Neural cell (in vitro differentiated cells): ENCODE measurements at regions not wholly inside any gene's neighbourhood (a gene's known extent, or its start where the extent isn't known, plus 50 kb on each side); places are given as distances from the start of the nearest gene placed in this dataset.

Experiments used
- H2AFZ ChIP-seq: fragments of 200-600, 300-800 bp; sonication (generic), shearing (Covaris generic); 2 replicates; pipeline ENCODE4 v1.6.0; 2014; ENCODE audit warnings: low read depth, mild to moderate bottlenecking, antibody characterized with exemption, low read length, moderate library complexity
- H3F3A ChIP-seq: fragments of 200-600 bp; shearing (Covaris generic); 2 replicates; pipeline ENCODE4 v1.6.1; 2016; ENCODE audit warnings: mild to moderate bottlenecking, moderate library complexity, mixed read lengths, antibody characterized with exemption, low read length; ENCODE audit not compliant: insufficient read depth, poor library complexity, severe bottlenecking
- H3K27ac ChIP-seq: fragments of 200-600, 300-800 bp; sonication (generic), shearing (Covaris generic); 2 replicates; pipeline ENCODE4 v1.5.1; 2014; ENCODE audit warnings: mild to moderate bottlenecking, low read length, moderate library complexity
- H3K27me3 ChIP-seq: fragments of 300-800, 200-600 bp; sonication (generic), shearing (Covaris generic); 2 replicates; pipeline ENCODE4 v1.6.0; 2014; ENCODE audit warnings: mild to moderate bottlenecking, low read depth, low read length, moderate library complexity; ENCODE audit not compliant: insufficient read depth
- H3K36me3 ChIP-seq: fragments of 300-800, 200-600 bp; sonication (generic), shearing (Covaris generic); 2 replicates; pipeline ENCODE4 v1.5.1; 2014; ENCODE audit warnings: mild to moderate bottlenecking, antibody characterized with exemption, low read length, moderate library complexity; ENCODE audit not compliant: insufficient read depth
- H3K4me2 ChIP-seq: fragments of 300-800, 200-600 bp; sonication (generic), shearing (Covaris generic); 2 replicates; pipeline ENCODE4 v1.6.0; 2014; ENCODE audit warnings: mild to moderate bottlenecking, low read length
- H3K4me3 ChIP-seq: fragments of 300-800, 200-600 bp; sonication (generic), shearing (Covaris generic); 2 replicates; pipeline ENCODE4 v1.5.1; 2014; ENCODE audit warnings: mild to moderate bottlenecking, low read length, moderate library complexity
- H3K79me2 ChIP-seq: fragments of 200-600 bp; shearing (Covaris generic); replicated peaks from 2 replicates; pipeline ENCODE4 v1.6.0; 2014; ENCODE audit warnings: mild to moderate bottlenecking, low read length, moderate library complexity; ENCODE audit not compliant: insufficient read depth
- H3K9ac ChIP-seq: fragments of 300-800, 200-600 bp; sonication (generic), shearing (Covaris generic); 2 replicates; pipeline ENCODE4 v1.6.1; 2016; ENCODE audit warnings: mild to moderate bottlenecking, low read length, mixed read lengths
- H3K9me2 ChIP-seq: fragments of 200-600 bp; shearing (Covaris generic); 2 replicates; pipeline ENCODE4 v1.6.1; 2016; ENCODE audit warnings: mild to moderate bottlenecking, low read length, mixed read lengths; ENCODE audit not compliant: insufficient read depth
- H3K9me3 ChIP-seq: fragments of 200-600, 300-800 bp; sonication (generic), shearing (Covaris generic); 2 replicates; pipeline ENCODE4 v1.6.1; 2016; ENCODE audit warnings: mild to moderate bottlenecking, mixed run types, low read length, moderate library complexity, mixed read lengths
- H4K20me1 ChIP-seq: fragments of 200-600 bp; shearing (Covaris generic); 2 replicates; pipeline ENCODE4 v1.6.1; 2016; ENCODE audit warnings: mild to moderate bottlenecking, mixed run types; ENCODE audit not compliant: insufficient read depth
- CTCF ChIP-seq: fragments of 450-650 bp; IDR thresholded peaks from 2 replicates; pipeline ENCODE4 v1.5.1; 2014; ENCODE audit warnings: antibody characterized with exemption, mild to moderate bottlenecking, moderate library complexity; ENCODE audit not compliant: poor library complexity, severe bottlenecking
- EP300 ChIP-seq: fragments of 450-650 bp; conservative IDR thresholded peaks from 2 replicates; pipeline ENCODE4 v1.6.1; 2014; ENCODE audit warnings: antibody characterized with exemption, mild to moderate bottlenecking, moderate library complexity; ENCODE audit not compliant: poor library complexity, severe bottlenecking
- EZH2 ChIP-seq: fragments of 200-600, 300-800 bp; shearing (Covaris generic), sonication (generic); IDR thresholded peaks from 2 replicates; pipeline ENCODE4 v1.6.1; 2014; ENCODE audit warnings: antibody characterized with exemption, low read length, borderline replicate concordance, mild to moderate bottlenecking; ENCODE audit not compliant: insufficient read depth, poor library complexity, severe bottlenecking
- MXI1 ChIP-seq: fragments of 450-650 bp; conservative IDR thresholded peaks from 2 replicates; pipeline ENCODE4 v1.6.1; 2014; ENCODE audit warnings: antibody characterized with exemption, mild to moderate bottlenecking; ENCODE audit not compliant: poor library complexity, severe bottlenecking
- POLR2AphosphoS5 ChIP-seq: IDR thresholded peaks from 2 replicates; pipeline ENCODE4 v1.6.1; 2012
- RAD21 ChIP-seq: fragments of 450-650 bp; conservative IDR thresholded peaks from 2 replicates; pipeline ENCODE4 v1.6.1; 2014; ENCODE audit warnings: antibody characterized with exemption, mild to moderate bottlenecking, moderate library complexity
- REST ChIP-seq: IDR thresholded peaks from 2 replicates; pipeline ENCODE4 v1.6.1; 2012; ENCODE audit warnings: borderline replicate concordance
- SMC3 ChIP-seq: fragments of 450-650 bp; conservative IDR thresholded peaks from 2 replicates; pipeline ENCODE4 v1.6.1; 2014; ENCODE audit warnings: antibody characterized with exemption, mild to moderate bottlenecking, moderate library complexity; ENCODE audit not compliant: poor library complexity
- TAF1 ChIP-seq: IDR thresholded peaks from 2 replicates; pipeline ENCODE4 v1.6.1; 2012; ENCODE audit warnings: low read depth

- H2AFZ ChIP-seq: no peak overlapping the region
- no peak overlapping the region for H3K4me3 ChIP-seq
- H3K27me3 ChIP-seq: no peaks in the 10 kb centered on the region
- H3K79me2 ChIP-seq: no peaks in the 10 kb centered on the region
- no peak overlapping the region for H3K9ac ChIP-seq
- no peak overlapping the region for H3K27ac ChIP-seq
- H4K20me1 ChIP-seq: no peaks in the 10 kb centered on the region
- no peak overlapping the region for H3K4me2 ChIP-seq
- H3K36me3 ChIP-seq: no peaks in the 10 kb centered on the region
- TF ChIP-seq TAF1: no peak
- no peak for TF ChIP-seq POLR2AphosphoS5
- no peak for TF ChIP-seq CTCF
- no peak for TF ChIP-seq RAD21
- no peak for TF ChIP-seq MXI1
- TF ChIP-seq EP300: no peak
- TF ChIP-seq EZH2: no peak
- TF ChIP-seq SMC3: no peak
- TF ChIP-seq REST: no peak
- no peaks in the 10 kb centered on the region for H3F3A ChIP-seq
- H3K9me3 ChIP-seq: no peaks in the 10 kb centered on the region
- H3K9me2 ChIP-seq: no peaks in the 10 kb centered on the region
Observed at GRCh38 chr4:140315438-140315837, 58.0 kb upstream of the SCOC start.

GRCh38 chr4:140315019-140315418, 58.4 kb upstream of the SCOC start:
- H3K4me3 ChIP-seq: no peak overlapping the region
- TF ChIP-seq TAF1 (no peak), EP300 (no peak), POLR2AphosphoS5 (no peak), REST (no peak), EZH2 (no peak), SMC3 (no peak), RAD21 (no peak), MXI1 (no peak), CTCF (no peak)
- H3K9ac ChIP-seq: no peak overlapping the region
- no peaks in the 10 kb centered on the region for H3K27me3 ChIP-seq
- H4K20me1 ChIP-seq: no peaks in the 10 kb centered on the region
- no peaks in the 10 kb centered on the region for H3K36me3 ChIP-seq
- no peaks in the 10 kb centered on the region for H3F3A ChIP-seq
- no peak overlapping the region for H3K27ac ChIP-seq
- no peaks in the 10 kb centered on the region for H3K9me3 ChIP-seq
- no peaks in the 10 kb centered on the region for H3K79me2 ChIP-seq
- no peak overlapping the region for H2AFZ ChIP-seq
- no peaks in the 10 kb centered on the region for H3K9me2 ChIP-seq
- H3K4me2 ChIP-seq: no peak overlapping the region
